ENCODE measurements at regions not wholly inside any gene's neighbourhood (a gene's known extent, or its start where the extent isn't known, plus 50 kb on each side); places are given as distances from the start of the nearest gene placed in this dataset.

GRCh38 chr2:191514613-191515012, 163.3 kb upstream of the NABP1 start:
- no peak for DNase-seq (ENCODE audit: low spot score)

GRCh38 chr2:191515551-191515950, 162.4 kb upstream of the NABP1 start:
- DNase-seq (ENCODE audit: low spot score) = no peak

- no peak for DNase-seq (ENCODE audit: low spot score)
Observed at GRCh38 chr2:191516260-191516659, 161.7 kb upstream of the NABP1 start.

GRCh38 chr2:191521608-191522208, 156.2 kb upstream of the NABP1 start:
- DNase-seq (ENCODE audit: low spot score) = peak; percentile 63

- no peak for DNase-seq (ENCODE audit: low spot score)
Observed at GRCh38 chr2:191522478-191523120, 155.3 kb upstream of the NABP1 start.

- DNase-seq (ENCODE audit: low spot score) = no peak
Observed at GRCh38 chr2:191526091-191526490, 151.8 kb upstream of the NABP1 start.

- DNase-seq (ENCODE audit: low spot score) = no peak
Observed at GRCh38 chr2:191526536-191526935, 151.4 kb upstream of the NABP1 start.

GRCh38 chr2:191526953-191527556, 150.9 kb upstream of the NABP1 start:
- no peak for DNase-seq (ENCODE audit: low spot score)

- DNase-seq (ENCODE audit: low spot score) = no peak
Observed at GRCh38 chr2:191530618-191531017, 147.3 kb upstream of the NABP1 start.

GRCh38 chr2:191533693-191534180, 144.2 kb upstream of the NABP1 start:
- no peak for DNase-seq (ENCODE audit: low spot score)

- DNase-seq (ENCODE audit: low spot score) = no peak
Observed at GRCh38 chr2:191537921-191538320, 140.0 kb upstream of the NABP1 start.

GRCh38 chr2:191538334-191538903, 139.5 kb upstream of the NABP1 start:
- DNase-seq (ENCODE audit: low spot score) = no peak

- DNase-seq (ENCODE audit: low spot score) = peak; percentile 53
Observed at GRCh38 chr2:191539068-191539467, 138.9 kb upstream of the NABP1 start.

- no peak for DNase-seq (ENCODE audit: low spot score)
Observed at GRCh38 chr2:191540681-191541080, 137.3 kb upstream of the NABP1 start.

- no peak for DNase-seq (ENCODE audit: low spot score)
Observed at GRCh38 chr2:191543708-191544107, 134.2 kb upstream of the NABP1 start.

- DNase-seq (ENCODE audit: low spot score) = no peak
Observed at GRCh38 chr2:191544461-191545062, 133.4 kb upstream of the NABP1 start.

- DNase-seq (ENCODE audit: low spot score) = no peak
Observed at GRCh38 chr2:191545361-191545760, 132.6 kb upstream of the NABP1 start.

- no peak for DNase-seq (ENCODE audit: low spot score)
Observed at GRCh38 chr2:191552066-191552465, 125.9 kb upstream of the NABP1 start.

GRCh38 chr2:191554240-191554639, 123.7 kb upstream of the NABP1 start:
- DNase-seq (ENCODE audit: low spot score) = no peak

- DNase-seq (ENCODE audit: low spot score) = peak; percentile 81
Observed at GRCh38 chr2:191555092-191555742, 122.7 kb upstream of the NABP1 start.

GRCh38 chr2:191556463-191556862, 121.5 kb upstream of the NABP1 start:
- DNase-seq (ENCODE audit: low spot score) = no peak

- DNase-seq (ENCODE audit: low spot score) = no peak
Observed at GRCh38 chr2:191557841-191558240, 120.1 kb upstream of the NABP1 start.
